SH-SY5Y (cell line): ENCODE measurements at regions not wholly inside any gene's neighbourhood (a gene's known extent, or its start where the extent isn't known, plus 50 kb on each side); places are given as distances from the start of the nearest gene placed in this dataset.

Experiments
- GATA2 ChIP-seq: IDR thresholded peaks from 2 replicates; pipeline ENCODE4 v1.6.1; 2011; ENCODE audit warnings: mild to moderate bottlenecking, low read depth, low read length
- GATA3 ChIP-seq: IDR thresholded peaks from 2 replicates; pipeline ENCODE4 v1.6.1; 2011; ENCODE audit warnings: low read depth, mild to moderate bottlenecking, low read length, moderate library complexity

GRCh38 chr2:128613351-128613750, 294.7 kb upstream of the HS6ST1 start:
- no peak for TF ChIP-seq GATA2
- no peak for TF ChIP-seq GATA3
